GM12878 (cell line): ENCODE measurements at regions not wholly inside any gene's neighbourhood (a gene's known extent, or its start where the extent isn't known, plus 50 kb on each side); places are given as distances from the start of the nearest gene placed in this dataset.
A peak's percentile ranks its signal among the peaks of the same experiment; 100 is the strongest.

ENCODE experiments used
- BCL11A ChIP-seq: IDR thresholded peaks from 2 replicates; pipeline ENCODE4 v1.6.1; 2011; ENCODE audit warnings: low read depth, low read length
- CBFB ChIP-seq: IDR thresholded peaks from 2 replicates; pipeline ENCODE4 v1.6.1; 2016; ENCODE audit warnings: antibody characterized with exemption, low read depth
- CHD1 ChIP-seq: IDR thresholded peaks from 2 replicates; pipeline ENCODE4 v1.6.1; 2012; ENCODE audit warnings: low read depth, low read length, improper control_type of control experiment
- CREM ChIP-seq: IDR thresholded peaks from 2 replicates; pipeline ENCODE4 v1.6.1; 2014; ENCODE audit warnings: antibody characterized with exemption, low read depth
- EED ChIP-seq: sonication (generic); IDR thresholded peaks from 2 replicates; pipeline ENCODE4 v1.6.1; 2016; ENCODE audit warnings: antibody characterized with exemption, low read depth
- EGR1 ChIP-seq, 2 experiments: IDR thresholded peaks; 1 replicate in 1 of 2; 2 replicates in 1 of 2; pipeline ENCODE4 v1.6.1; 2011 to 2012; ENCODE audit warnings: low read depth in 2 of 2, low read length in 2 of 2, borderline replicate concordance in 1 of 2, mild to moderate bottlenecking in 1 of 2, moderate library complexity in 1 of 2
- ETV6 ChIP-seq, 2 experiments: fragments of 450-650 bp in 1 of 2; IDR thresholded peaks in 1 of 2; conservative IDR thresholded peaks in 1 of 2; 2 replicates each; pipeline ENCODE4 v1.6.1; 2014; ENCODE audit warnings: antibody characterized with exemption in 1 of 2, borderline replicate concordance in 1 of 2, low read depth in 1 of 2, mild to moderate bottlenecking in 1 of 2, moderate library complexity in 1 of 2
- FOXM1 ChIP-seq: IDR thresholded peaks from 2 replicates; pipeline ENCODE4 v1.6.1; 2012; ENCODE audit warnings: low read depth, mild to moderate bottlenecking, inconsistent platforms, low read length, moderate library complexity
- MEF2A ChIP-seq: IDR thresholded peaks from 2 replicates; pipeline ENCODE4 v1.6.1; 2011; ENCODE audit warnings: low read depth, mild to moderate bottlenecking, low read length, moderate library complexity; ENCODE audit not compliant: insufficient read depth
- MTA2 ChIP-seq: fragments of 450-650 bp; IDR thresholded peaks from 2 replicates; pipeline ENCODE4 v1.6.1; 2016; ENCODE audit warnings: low read depth, mild to moderate bottlenecking, moderate library complexity
- NR2C2 ChIP-seq: IDR thresholded peaks from 2 replicates; pipeline ENCODE4 v1.6.1; 2011; ENCODE audit warnings: borderline replicate concordance, low read depth; ENCODE audit not compliant: control insufficient read depth, insufficient read length
- PAX5 ChIP-seq: IDR thresholded peaks from 2 replicates; pipeline ENCODE4 v1.6.1; 2011; ENCODE audit warnings: low read depth, low read length, borderline replicate concordance
- PML ChIP-seq: IDR thresholded peaks from 2 replicates; pipeline ENCODE4 v1.6.1; 2012; ENCODE audit warnings: low read length, inconsistent platforms
- POU2F2 ChIP-seq: IDR thresholded peaks from 3 replicates; pipeline ENCODE4 v1.6.1; 2011; ENCODE audit warnings: low read depth, mild to moderate bottlenecking, low read length, borderline replicate concordance
- RAD21 ChIP-seq: IDR thresholded peaks from 2 replicates; pipeline ENCODE4 v1.6.1; 2011; ENCODE audit warnings: mild to moderate bottlenecking, low read depth, low read length, moderate library complexity; ENCODE audit not compliant: insufficient read depth
- RB1 ChIP-seq: fragments of 450-650 bp; formaldehyde crosslinking; IDR thresholded peaks from 2 replicates; pipeline ENCODE4 v1.6.1; 2017; ENCODE audit warnings: mild to moderate bottlenecking, borderline replicate concordance
- TCF12 ChIP-seq: IDR thresholded peaks from 2 replicates; pipeline ENCODE4 v1.6.1; 2011; ENCODE audit warnings: low read depth, mild to moderate bottlenecking, low read length
- USF1 ChIP-seq: IDR thresholded peaks from 2 replicates; pipeline ENCODE4 v1.6.1; 2011; ENCODE audit warnings: borderline replicate concordance, low read depth, mild to moderate bottlenecking, moderate library complexity, mixed read lengths, low read length; ENCODE audit not compliant: insufficient read depth; ENCODE audit errors: extremely low read length
- ZBTB40 ChIP-seq: fragments of 450-650 bp; IDR thresholded peaks from 2 replicates; pipeline ENCODE4 v1.6.1; 2016; ENCODE audit warnings: mild to moderate bottlenecking, moderate library complexity, borderline replicate concordance

DNA sequence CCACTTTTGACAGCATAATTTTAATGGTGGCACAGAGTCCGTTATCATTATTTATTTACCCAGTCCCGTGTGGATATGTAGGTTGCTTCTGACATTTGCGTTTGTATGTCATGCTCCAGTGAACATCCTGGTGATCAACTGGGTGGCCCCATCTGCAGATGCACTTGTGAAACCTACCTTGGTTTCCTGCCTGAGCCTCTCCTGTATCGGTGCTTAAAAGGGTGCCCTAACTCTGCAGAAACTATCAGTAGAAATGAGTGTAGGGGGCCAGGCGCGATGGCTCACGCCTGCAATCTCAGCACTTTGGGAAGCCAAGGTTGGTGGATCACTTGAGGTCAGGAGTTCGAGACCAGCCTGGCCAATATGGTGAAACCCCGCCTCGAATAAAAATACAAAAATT, 92.1 kb upstream of the IER5L start (continued):
- TF ChIP-seq USF1: no peak
- peak; percentile 70; the same call in 1 of the 2 replicates for TF ChIP-seq MEF2A
- TF ChIP-seq TCF12: peak; percentile 81; the same call in 1 of the 2 replicates
- TF ChIP-seq FOXM1: peak; percentile 65; the same call in 1 of the 2 replicates
- TF ChIP-seq ETV6 (conservative IDR thresholded peaks at IDR 0.05 in 1 of 2, IDR thresholded peaks at IDR 0.05 in 1 of 2; ENCODE audit: borderline replicate concordance in 1 of 2, low read depth in 1 of 2): peak in 1 of 2 experiments; percentile 82; a peak in 2 of 4 replicates
- peak; percentile 70; the same call in 1 of the 2 replicates for TF ChIP-seq BCL11A
- TF ChIP-seq PAX5: peak; percentile 99
- peak; percentile 15; the same call in 1 of the 2 replicates for TF ChIP-seq RAD21
- no peak for TF ChIP-seq CHD1
- no peak for TF ChIP-seq EGR1 (IDR thresholded peaks at IDR 0.05; ENCODE audit: borderline replicate concordance in 1 of 2, low read depth in 2 of 2, low read length in 2 of 2)
- TF ChIP-seq NR2C2: no peak
- TF ChIP-seq CREM: peak; percentile 64; the same call in 1 of the 2 replicates
- peak; percentile 70 for TF ChIP-seq EED
- TF ChIP-seq ZBTB40: no peak
- 0 out of 2 replicates have a peak, but pooled peaks have one; percentile 24 for TF ChIP-seq CBFB
- TF ChIP-seq PML: 0 out of 2 replicates have a peak, but pooled peaks have one; percentile 25
- TF ChIP-seq RB1: no peak
- TF ChIP-seq POU2F2: 0 out of 3 replicates have a peak, but pooled peaks have one; percentile 25
- peak; percentile 43; the same call in 1 of the 2 replicates for TF ChIP-seq MTA2
